Lung (tissue), 11 donors: ENCODE measurements at regions not wholly inside any gene's neighbourhood (a gene's known extent, or its start where the extent isn't known, plus 50 kb on each side); places are given as distances from the start of the nearest gene placed in this dataset.

Source experiments
- ATAC-seq: fragments of 200-7000 bp; cut with Tn5 transposase; one replicate; pipeline ENCODE4 v1.9.1; 2020; ENCODE audit warnings: moderate number of reproducible peaks; ENCODE audit not compliant: insufficient read depth, low FRiP score
- DNase-seq, 3 donors: peaks; one replicate each; pipeline ENCODE4 v3.0.0-alpha.2; 2013 to 2017
- H3K27ac ChIP-seq, 2 donors: one replicate each; pipeline ENCODE4 v1.5.1; 2013; ENCODE audit warnings: mild to moderate bottlenecking in 2 of 2, moderate library complexity in 2 of 2, control low read depth in 1 of 2, inconsistent platforms in 1 of 2, low read depth in 1 of 2, low read length in 1 of 2
- H3K27me3 ChIP-seq, 3 donors: one replicate each; pipeline ENCODE4 v1.5.1; 2013; ENCODE audit warnings: low read length in 2 of 3; ENCODE audit not compliant: control insufficient read depth in 3 of 3, insufficient read depth in 3 of 3
- H3K36me3 ChIP-seq, 4 donors: one replicate each; pipeline ENCODE4 v1.5.1; 2013; ENCODE audit warnings: low read length in 4 of 4, mild to moderate bottlenecking in 1 of 4, moderate library complexity in 1 of 4; ENCODE audit not compliant: control insufficient read depth in 4 of 4, insufficient read depth in 4 of 4
- H3K4me1 ChIP-seq, 5 donors: one replicate each; pipeline ENCODE4 v1.5.1; 2013; ENCODE audit warnings: low read length in 5 of 5, mild to moderate bottlenecking in 2 of 5, moderate library complexity in 1 of 5; ENCODE audit not compliant: control insufficient read depth in 5 of 5, insufficient read depth in 5 of 5
- H3K4me3 ChIP-seq: one replicate; pipeline ENCODE4 v1.5.1; 2013; ENCODE audit warnings: mild to moderate bottlenecking, control low read depth, moderate library complexity
- H3K9ac ChIP-seq, 2 donors: one replicate each; pipeline ENCODE4 v1.5.1; 2013; ENCODE audit warnings: low read length in 2 of 2, control low read depth in 1 of 2; ENCODE audit not compliant: insufficient read depth in 1 of 2
- H3K9me3 ChIP-seq, 4 donors: one replicate each; pipeline ENCODE4 v1.5.1; 2013; ENCODE audit warnings: low read length in 3 of 4, mild to moderate bottlenecking in 1 of 4, moderate library complexity in 1 of 4; ENCODE audit not compliant: control insufficient read depth in 4 of 4, insufficient read depth in 3 of 4
- WGBS, 2 donors: extraction: QIAGEN DNeasy Blood & Tissue Kit; methylation state at CpG; one replicate each; pipeline ENCODE4 v1.1.7; 2013; 5-methylcytosine and 5-hydroxymethylcytosine counted together
- TF ChIP-seq, protein P1 (sequence below): IDR thresholded peaks from 2 replicates; pipeline ENCODE4 v1.5.1; 2012; ENCODE audit warnings: mild to moderate bottlenecking; ENCODE audit errors: control extremely low read depth, extremely low read depth
- donor health status: control.
- donor health status: control.
- donor health status: Bipolar disorder and iron deficiency.
- donor health status: healthy.
- donor health status: DM: yes; HTN: yes; CAD: no.

DNA sequence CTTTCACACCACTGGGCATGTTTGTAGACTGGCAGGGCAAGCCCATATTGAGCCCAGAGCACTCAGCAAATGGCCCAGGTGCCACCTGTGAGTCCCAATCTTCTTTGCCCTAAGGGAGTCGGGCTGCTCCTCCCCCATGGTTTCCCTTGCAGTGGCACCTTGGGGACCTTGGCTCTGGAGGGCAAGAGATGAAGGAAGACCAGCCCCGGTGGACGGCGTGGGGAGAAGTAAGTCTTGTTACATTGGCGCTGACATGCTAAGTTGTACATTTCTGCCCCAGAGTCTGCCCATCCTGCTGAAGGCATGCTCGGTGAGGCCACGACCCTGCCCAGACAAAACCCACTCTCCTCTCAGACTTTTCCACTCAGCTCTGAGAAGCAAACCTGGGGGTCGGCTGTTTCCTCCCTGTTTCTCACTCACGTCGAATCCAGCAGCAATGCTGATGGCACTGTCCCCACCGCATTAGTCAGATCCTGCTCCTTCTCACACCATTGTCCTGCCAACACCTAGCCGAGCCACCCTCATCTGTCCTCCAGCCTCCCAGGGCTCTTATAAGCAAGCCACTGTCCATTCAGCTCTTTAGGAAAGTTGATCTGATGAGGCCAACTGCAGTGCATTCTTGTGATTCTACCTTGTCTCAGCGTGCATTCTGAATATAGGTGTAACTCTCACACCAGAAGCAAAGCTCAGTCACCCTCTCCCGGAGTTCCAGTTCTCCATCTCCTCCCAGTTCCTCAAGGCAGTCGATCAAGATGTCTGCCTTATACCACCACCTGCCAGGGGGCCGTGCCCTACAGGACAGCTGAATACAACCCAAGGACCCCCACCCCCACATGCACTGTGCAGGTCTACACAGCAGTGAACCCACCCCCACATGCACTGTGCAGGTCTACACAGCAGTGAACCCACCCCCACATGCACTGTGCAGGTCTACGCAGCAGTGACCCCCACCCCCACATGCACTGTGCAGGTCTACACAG is 827.1 kb downstream of the TBC1D22A start:
- Histone ChIP-seq H3K4me1 (no peaks in the 10 kb centered on the region), H3K9ac (no peak overlapping the region), H3K9me3 (peaks cover 0 to 2% (median 0%) of the 10 kb centered on the region in 4 donors), H3K27ac (no peak overlapping the region), H3K27me3 (no peaks in the 10 kb centered on the region), H3K4me3 (no peak overlapping the region), H3K36me3 (no peaks in the 10 kb centered on the region)
- DNase-seq, result no peak
- WGBS, 2 donors, result 86 to 95% methylated on average over 17 of the region's 17 CpGs
- no peak for ATAC-seq
- TF ChIP-seq, protein P1, sequence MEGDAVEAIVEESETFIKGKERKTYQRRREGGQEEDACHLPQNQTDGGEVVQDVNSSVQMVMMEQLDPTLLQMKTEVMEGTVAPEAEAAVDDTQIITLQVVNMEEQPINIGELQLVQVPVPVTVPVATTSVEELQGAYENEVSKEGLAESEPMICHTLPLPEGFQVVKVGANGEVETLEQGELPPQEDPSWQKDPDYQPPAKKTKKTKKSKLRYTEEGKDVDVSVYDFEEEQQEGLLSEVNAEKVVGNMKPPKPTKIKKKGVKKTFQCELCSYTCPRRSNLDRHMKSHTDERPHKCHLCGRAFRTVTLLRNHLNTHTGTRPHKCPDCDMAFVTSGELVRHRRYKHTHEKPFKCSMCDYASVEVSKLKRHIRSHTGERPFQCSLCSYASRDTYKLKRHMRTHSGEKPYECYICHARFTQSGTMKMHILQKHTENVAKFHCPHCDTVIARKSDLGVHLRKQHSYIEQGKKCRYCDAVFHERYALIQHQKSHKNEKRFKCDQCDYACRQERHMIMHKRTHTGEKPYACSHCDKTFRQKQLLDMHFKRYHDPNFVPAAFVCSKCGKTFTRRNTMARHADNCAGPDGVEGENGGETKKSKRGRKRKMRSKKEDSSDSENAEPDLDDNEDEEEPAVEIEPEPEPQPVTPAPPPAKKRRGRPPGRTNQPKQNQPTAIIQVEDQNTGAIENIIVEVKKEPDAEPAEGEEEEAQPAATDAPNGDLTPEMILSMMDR, result no peak

DNA sequence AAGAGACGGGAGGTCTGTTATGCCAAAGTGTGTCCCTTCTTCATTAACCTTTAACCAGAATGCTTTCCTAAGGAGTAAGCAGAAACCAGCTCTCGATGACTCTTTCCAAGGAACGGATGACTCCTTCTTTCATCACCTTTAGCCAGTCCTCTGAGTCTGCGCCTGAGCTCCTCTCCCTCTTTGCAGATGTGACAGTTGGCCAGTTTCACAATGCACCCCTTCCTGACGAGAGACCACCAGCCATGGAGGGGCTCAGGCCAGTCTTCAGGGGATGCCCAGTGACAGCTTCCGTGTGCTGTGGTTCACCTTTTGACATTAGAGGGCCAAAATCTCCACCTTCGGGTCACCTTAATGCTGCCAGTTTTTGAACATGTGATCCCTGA is 826.1 kb downstream of the TBC1D22A start:
- TF ChIP-seq, protein P1, result no peak
- Histone ChIP-seq H3K9ac (no peak overlapping the region), H3K4me3 (no peak overlapping the region), H3K27me3 (no peaks in the 10 kb centered on the region), H3K36me3 (no peaks in the 10 kb centered on the region), H3K4me1 (no peaks in the 10 kb centered on the region), H3K27ac (no peak overlapping the region), H3K9me3 (peaks cover 0 to 4% (median under 1%) of the 10 kb centered on the region in 4 donors)
- ATAC-seq (no peak), DNase-seq (no peak)
- WGBS, 2 donors, result 81 to 90% methylated on average over 7 of the region's 7 CpGs

DNA sequence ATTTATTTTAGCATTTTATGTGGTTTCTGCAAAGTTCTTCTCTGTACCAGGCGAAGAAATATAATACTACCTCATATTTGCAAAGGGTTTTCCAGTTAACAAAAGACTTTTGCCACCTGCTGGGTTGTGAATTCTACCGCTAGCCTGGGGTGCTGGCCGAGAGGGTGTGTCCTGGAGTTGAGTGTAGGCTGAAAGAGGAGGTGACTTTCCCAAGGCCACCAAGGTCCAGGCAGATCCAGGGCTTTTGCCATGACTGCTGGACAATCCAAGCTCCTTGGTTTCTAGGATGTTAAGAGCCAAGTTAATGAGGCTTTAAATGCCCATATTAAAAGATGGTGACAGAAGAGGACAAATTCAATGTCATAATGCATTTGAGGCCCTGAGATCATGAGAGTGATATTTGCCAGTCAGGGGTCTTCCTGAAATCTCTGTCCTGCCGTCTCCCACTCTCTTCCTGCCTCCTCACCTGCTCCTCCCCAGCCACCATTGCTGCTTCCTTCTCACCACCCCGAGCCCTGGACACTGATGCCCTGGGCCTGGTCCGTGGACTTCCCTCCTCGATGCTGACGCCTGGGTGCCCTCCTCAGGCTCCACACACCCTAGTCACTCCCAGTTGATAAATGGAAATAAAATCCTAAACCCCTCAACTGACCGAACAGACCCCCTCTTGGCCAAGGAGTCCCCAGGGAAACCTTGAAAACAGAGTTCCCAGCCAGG is 825.6 kb downstream of the TBC1D22A start:
- no peak for DNase-seq

More for the DNA sequence above, 825.6 kb downstream of the TBC1D22A start:
- Histone ChIP-seq H3K27me3 (no peaks in the 10 kb centered on the region), H3K9ac (no peak overlapping the region), H3K36me3 (no peaks in the 10 kb centered on the region), H3K27ac (no peak overlapping the region), H3K4me3 (no peak overlapping the region), H3K9me3 (peaks cover 0 to 4% (median under 1%) of the 10 kb centered on the region in 4 donors), H3K4me1 (no peaks in the 10 kb centered on the region)
- TF ChIP-seq, protein P1, result no peak
- WGBS, 2 donors, result 79 to 84% methylated on average over 9 of the region's 9 CpGs
- ATAC-seq, result no peak
